A172 (cell line): ENCODE measurements at regions not wholly inside any gene's neighbourhood (a gene's known extent, or its start where the extent isn't known, plus 50 kb on each side); places are given as distances from the start of the nearest gene placed in this dataset.

Experiments used
- DNase-seq: peaks from one replicate; pipeline ENCODE4 v3.0.0-alpha.2; 2015; ENCODE audit warnings: low spot score

GRCh38 chr11:97140885-97141494, 751.2 kb downstream of the JRKL start:
- peak; percentile 28 for DNase-seq

DNA sequence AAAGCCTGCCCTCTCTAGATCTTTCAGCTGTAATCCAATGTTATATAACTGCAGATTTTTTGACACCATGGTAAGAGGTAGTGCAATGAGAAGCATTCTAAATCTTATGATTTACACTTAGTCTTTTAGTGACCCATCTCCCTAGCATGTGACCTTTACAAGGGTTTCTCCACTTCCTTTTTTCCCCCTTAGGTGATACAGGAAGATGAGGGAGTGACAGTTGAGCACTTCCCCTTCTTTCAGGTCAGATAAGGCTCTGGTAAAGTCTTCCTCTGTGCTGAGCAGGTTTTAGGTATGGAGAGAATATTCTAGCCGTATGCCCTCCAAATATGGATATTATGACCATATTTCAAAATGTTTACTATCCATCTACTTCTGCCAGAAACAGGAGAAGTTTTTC, 753.6 kb downstream of the JRKL start:
- no peak for DNase-seq

DNA sequence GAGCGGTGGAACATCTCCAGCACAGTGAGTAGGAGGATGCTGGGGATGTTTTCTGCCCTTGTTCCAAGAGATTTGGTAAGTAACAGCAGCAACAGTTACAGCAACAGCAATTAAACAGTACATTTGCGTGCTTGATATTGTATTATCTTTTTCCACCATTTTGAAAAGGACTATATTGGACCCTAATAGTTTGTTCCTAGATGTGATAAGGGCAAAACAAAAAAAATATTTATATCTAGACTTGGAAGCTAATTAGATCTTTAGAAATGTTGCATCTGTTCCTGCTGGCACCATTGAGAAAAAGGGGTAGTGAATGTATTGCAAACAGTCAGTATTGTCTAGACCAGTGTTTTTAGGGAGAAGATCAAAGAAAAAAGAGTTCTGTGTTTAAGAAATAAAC, 759.9 kb downstream of the JRKL start:
- DNase-seq, result no peak

- DNase-seq, result no peak
Observed at GRCh38 chr11:97157221-97157740, 767.5 kb downstream of the JRKL start.

GRCh38 chr11:97158243-97158642, 768.4 kb downstream of the JRKL start:
- DNase-seq, result no peak

- DNase-seq, result no peak
Observed at GRCh38 chr11:97163631-97164191, 773.9 kb downstream of the JRKL start.

- DNase-seq, result no peak
Observed at GRCh38 chr11:97201743-97202612, 812.2 kb downstream of the JRKL start.

GRCh38 chr11:97202613-97203292, 812.9 kb downstream of the JRKL start:
- DNase-seq, result no peak

GRCh38 chr11:97218011-97218410, 828.2 kb downstream of the JRKL start:
- DNase-seq, result no peak

DNA sequence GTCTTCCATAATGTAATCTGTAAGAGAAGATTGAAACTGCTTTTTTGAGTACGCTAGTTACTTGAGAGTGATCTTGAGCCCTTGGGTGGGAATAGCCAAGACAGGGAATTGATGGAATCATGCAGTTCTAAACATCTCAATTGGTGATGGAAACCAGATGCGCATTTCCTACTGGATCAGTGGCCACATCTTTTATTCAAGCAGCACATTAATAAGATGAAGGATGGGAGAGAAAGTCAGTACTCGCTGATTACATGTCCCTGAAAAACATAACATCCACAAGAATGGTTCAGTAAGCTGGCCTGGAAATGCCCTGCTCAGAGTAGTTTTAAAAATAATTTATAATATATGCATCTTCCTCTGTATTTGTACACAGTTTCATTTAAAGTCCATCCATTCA, 833.8 kb downstream of the JRKL start:
- DNase-seq, result no peak

DNA sequence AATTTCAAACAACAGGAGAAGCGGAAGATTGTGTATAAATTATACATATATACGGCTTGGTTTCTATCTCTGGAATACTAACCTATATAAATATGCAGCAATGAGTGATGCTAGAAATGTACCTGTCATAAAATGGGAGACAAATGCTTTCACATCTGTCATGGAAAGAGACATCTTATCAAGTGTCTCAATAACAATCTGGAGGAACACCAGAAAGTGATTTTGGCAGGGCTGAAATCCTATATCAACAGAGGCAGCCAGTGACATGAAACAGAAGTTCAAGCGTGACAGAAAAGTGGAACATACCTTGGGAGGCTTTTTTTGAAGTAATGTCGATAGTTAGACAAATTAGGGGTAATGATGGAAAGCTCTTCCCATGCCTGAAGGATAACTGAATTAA, 834.6 kb downstream of the JRKL start:
- DNase-seq, result no peak

DNA sequence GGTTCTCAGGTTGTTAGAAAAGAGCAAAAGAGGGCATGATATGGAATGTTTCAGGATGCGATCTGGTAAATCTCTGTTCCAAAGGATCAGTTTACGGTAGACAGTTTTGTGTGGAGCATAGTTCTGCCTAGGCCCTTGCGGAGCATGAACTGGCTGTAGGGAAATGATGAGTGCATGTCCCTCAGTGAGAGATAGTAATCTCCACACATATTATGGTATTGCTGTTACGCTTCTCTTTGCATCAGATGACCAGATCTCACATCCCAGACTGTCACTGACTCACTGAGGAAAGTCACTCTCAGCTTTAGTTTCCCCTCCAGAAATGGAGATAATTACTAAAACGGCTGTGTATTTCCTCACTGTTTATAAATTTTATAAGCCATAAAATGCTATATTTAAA, 836.0 kb downstream of the JRKL start:
- DNase-seq, result no peak

DNA sequence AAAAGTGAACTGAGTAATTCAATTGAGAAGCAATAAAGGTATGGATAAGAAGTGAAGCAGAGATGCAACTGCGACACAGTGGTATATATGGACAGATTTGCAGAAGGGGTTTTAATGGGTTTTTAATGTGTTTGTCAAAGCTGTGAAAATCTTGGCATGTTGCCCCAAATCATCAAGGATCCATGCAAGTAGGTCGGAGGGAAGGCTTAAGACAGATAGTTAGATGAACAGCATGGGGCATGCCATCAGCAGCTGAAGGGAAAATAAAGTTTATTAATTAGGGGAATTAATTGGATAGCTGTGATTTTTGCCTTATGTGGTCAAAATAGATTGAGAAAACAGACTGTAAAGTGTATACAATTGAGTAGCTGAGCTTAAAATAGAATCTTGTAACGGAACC, 840.1 kb downstream of the JRKL start:
- no peak for DNase-seq

GRCh38 chr11:97231231-97231630, 841.4 kb downstream of the JRKL start:
- no peak for DNase-seq

- no peak for DNase-seq
Observed at GRCh38 chr11:97234016-97234415, 844.2 kb downstream of the JRKL start.

GRCh38 chr11:97237151-97237550, 847.3 kb downstream of the JRKL start:
- DNase-seq, result no peak

DNA sequence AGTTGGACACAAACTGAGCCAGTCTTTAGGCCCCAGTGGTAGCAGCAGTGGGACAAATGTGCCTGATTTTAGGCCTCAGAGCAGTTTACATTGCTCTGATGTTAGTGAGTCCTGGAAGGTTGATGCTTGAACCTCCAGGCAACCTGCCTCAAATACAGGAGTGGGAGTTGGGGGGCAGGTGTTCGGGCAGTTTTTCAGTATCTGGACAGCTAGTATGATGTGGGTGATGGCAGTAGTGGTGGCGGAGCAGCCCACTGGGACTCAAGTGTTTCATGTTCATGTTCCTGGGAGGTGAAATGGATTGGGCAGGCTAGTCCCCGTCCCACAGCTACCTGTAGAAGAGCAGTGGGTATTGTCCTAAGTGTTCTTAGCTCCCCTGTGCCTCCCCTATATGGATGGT, 857.8 kb downstream of the JRKL start:
- DNase-seq, result no peak

GRCh38 chr11:97254790-97255189, 865.0 kb downstream of the JRKL start:
- no peak for DNase-seq

GRCh38 chr11:97259434-97259833, 869.6 kb downstream of the JRKL start:
- DNase-seq, result no peak

DNA sequence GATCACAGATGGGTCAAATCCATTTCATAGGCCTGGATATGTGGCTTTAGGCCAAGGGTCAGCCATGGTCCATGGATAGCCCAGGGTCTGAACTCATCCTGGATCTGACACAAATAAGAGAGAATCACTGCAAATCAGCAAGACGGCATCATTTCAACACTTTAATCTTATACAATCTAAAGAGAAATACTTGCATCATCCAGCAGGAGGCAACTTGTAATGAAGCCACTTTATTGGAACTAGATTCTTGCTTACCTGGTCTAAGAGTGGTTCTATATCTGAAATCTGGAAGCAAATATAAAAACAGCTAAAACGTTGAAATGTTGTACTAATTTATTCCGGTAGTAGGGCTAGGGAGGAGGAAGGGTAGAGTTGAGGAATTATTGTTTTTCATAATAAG, 870.1 kb downstream of the JRKL start:
- no peak for DNase-seq

- no peak for DNase-seq
Observed at GRCh38 chr11:97263183-97263858, 873.5 kb downstream of the JRKL start.

- DNase-seq, result peak; percentile 0
Observed at GRCh38 chr11:97269527-97269926, 879.7 kb downstream of the JRKL start.
